Upper lobe of right lung (tissue), 1 donor: ENCODE measurements at regions not wholly inside any gene's neighbourhood (a gene's known extent, or its start where the extent isn't known, plus 50 kb on each side); places are given as distances from the start of the nearest gene placed in this dataset. TPM values are rescaled to one million over a fixed set of nuclear protein-coding genes. Genes with fewer than 3 reads are reported as not detected.

ENCODE experiments used
- microRNA-seq: library from miRNA; unstranded; fragments of <30 nt; microRNA quantifications from one replicate; pipeline ENCODE4 v1.2.0, GENCODE V29; 2020; ENCODE audit warnings: borderline microRNAs expressed
- donor health status: DM: no; HTN: yes; CAD: no; lungs with severe emphysema.

Small RNAs in the stretch of these regions (microRNA-seq; reads per million reads assigned to microRNA genes)
- not detected for gene MIR4255
